Glomerular endothelial cell (primary cell): ENCODE measurements at regions not wholly inside any gene's neighbourhood (a gene's known extent, or its start where the extent isn't known, plus 50 kb on each side); places are given as distances from the start of the nearest gene placed in this dataset.
"Not testable (repeated sequence)": the region's sequence is repeated elsewhere in the genome, so short reads cannot be mapped to it uniquely, and the experiment has no call there.

ENCODE experiments used
- DNase-seq: peaks from one replicate; pipeline ENCODE4 v3.0.0-alpha.2; 2011; ENCODE audit warnings: low read depth, low spot score; ENCODE audit errors: extremely low read depth

DNA sequence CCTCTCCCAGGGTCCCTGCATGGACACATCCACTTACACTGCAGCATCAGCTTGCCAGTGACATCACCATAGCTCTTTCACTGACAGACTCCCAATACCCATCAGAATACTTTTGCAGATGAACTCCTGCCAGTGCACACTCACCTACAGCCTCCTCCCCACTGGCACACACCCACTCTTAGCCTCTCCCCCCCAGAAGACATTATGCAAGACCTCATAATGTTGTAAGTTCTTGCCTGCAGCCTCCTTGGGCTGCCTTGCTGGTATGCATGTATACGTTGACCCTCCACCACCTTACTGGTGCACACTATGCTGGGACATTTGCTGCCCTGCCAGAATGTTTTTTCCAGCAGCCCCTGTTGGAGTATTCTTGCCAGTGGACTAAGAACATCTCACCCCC lies 324.2 kb downstream of the AEBP2 start:
- no peak for DNase-seq

DNA sequence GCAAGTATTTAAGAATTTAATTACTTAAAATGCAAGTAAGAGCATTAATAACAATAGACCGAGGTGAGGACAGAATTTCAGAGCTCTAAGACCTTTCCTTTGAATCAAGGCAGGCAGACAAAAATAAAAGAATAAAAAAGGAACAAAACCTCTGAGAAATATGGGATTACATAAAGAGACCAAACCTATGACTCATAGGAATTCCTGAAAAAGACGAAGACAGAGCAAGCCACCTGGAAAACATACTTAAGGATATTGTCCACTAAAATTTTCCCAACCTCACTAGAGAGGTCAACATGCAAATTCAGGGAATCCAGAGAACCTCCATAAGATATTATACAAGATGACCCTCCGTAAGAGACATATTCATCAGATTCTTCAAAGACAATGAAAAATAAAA lies 325.1 kb downstream of the AEBP2 start:
- DNase-seq = no peak

DNA sequence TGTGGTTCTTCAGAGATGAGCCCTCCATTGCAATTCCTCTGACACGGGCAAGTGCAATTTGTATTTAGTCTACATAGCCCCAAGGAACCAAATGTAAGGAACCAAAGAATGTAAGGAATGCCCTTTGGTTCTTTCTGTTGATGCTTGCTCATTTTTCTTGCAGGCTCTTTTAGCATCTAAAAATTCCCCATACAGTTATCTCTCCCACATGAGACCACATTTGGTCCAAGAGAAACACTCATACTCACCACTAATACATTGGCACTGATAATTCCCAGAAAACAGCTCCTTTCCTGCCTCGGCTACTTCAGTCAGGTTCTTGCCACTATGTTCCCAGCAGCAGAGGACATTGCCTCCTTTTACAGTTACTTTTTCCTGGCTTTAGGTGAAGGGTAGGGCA lies 332.6 kb downstream of the AEBP2 start:
- DNase-seq = no peak

GRCh38 chr12:19772776-19773175 lies 333.5 kb downstream of the AEBP2 start:
- no peak for DNase-seq

DNA sequence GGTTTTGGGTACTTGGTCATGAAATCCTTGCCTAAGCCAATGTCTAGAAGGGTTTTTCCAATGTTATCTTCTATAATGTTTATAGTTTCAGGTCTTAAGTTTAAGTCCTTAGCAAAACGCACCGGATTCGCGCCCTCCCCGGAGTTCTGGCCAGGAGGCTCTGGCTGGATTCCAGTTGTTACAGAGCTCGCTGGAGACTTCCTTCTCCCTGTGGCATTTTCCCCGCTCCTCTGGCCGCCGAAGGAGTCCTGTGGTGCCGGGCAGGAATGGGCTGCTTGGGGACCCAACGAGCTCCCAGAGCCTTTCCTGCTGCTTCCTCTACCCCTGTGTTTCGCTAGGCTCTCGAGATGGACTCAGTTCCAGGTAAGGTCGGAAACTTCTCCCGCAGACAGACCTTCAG lies 335.9 kb downstream of the AEBP2 start:
- no peak for DNase-seq

- DNase-seq = not testable (repeated sequence)
Observed at GRCh38 chr12:19775976-19776375, 336.7 kb downstream of the AEBP2 start.

- DNase-seq = no peak
Observed at GRCh38 chr12:19778172-19778571, 338.9 kb downstream of the AEBP2 start.

DNA sequence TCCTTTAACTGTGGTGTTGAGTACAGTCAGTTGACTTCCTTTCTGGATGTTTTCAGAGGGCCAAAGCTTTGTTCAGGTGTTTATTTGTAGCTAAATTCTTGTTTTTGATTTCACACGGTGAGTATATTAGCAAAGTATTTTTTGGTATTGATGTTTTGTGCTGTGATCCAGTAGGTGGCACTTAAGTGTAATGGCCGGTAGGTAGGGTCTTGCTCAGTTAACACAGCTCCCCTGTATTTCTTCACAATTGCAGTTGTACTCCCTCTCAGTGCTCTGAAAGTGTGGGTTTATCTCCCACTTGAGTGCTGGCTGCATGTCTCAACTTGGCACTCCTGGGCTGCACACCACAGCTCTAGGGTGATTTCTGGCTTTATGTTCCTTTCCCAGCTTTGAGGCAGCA lies 339.5 kb downstream of the AEBP2 start:
- no peak for DNase-seq

DNA sequence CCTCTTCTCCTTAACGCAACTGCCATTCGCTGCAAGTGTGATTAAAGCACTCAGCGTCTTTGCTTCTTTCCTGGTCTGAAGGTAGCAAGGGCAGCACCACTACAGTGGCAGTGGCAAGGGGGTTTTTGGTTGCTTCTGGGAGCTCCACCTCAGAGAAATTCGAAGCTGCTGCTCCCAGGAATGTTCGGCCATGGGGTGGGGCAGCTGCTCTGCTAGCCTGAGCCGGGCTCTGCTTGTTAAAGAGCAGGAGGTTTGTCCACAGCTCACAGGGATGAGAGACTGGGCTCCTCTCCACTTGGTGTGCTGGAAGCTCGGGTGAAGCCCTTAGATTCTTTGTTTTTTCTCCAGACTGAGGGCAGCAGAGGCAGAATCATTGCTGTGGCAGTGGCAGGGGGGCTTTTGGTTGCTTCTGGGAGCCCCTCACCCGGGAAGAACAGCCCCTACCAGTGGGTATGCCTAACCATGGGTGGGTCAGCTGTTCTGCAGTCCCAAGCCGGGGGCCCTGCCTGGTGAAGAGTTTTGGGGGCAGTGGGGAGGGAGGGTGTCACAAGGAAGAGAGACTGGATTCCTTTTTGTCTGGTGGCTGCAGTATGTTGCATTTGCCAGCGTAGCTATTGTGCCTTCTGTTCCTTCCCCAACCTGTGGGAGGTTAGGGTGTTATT lies 340.2 kb downstream of the AEBP2 start:
- DNase-seq = no peak

- DNase-seq = no peak
Observed at GRCh38 chr12:19780460-19780859, 341.2 kb downstream of the AEBP2 start.

DNA sequence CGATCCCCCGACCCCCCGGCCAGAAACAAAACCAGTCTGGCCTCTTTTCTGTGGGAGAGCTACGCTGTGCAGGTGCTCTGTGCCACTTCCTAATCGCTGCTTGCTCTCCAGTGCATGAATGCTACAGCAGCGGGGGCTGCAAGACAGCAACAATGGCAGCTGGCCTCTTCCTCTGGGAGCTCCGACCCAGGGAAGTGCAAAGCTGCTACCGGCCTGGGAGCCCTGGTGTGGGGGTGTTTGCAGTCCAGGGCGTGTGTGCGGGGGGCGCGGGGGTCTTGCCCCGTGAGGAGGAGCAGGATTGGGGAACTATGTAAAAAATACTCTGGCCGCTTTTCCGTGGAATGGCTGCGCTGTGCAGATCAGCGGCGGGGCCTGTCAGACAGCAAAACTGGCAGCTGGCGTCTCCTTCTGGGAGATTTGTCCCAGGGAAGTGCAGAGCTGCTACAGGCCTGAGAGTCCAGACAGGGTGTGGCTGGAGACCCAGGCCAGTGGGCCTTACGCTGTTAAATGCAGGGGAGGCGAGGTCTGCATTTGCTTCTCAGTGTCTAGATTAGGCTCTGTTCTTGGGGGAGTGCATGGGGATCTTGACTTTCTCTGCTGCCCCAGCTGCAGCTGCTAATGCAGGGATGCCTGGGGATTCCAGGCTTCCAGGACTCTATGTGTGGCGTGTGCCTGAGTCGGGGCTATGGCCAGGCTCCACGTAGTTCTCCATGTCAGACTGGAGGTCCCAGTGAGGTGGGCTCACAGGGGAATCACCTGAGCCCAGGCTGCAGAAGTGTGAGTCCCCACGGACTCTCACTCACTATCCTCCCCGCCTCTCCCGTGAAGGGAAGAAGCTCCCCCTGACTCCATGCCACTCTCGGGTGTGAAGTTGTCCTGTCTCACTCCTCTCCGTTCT lies 344.5 kb downstream of the AEBP2 start:
- DNase-seq = no peak

DNA sequence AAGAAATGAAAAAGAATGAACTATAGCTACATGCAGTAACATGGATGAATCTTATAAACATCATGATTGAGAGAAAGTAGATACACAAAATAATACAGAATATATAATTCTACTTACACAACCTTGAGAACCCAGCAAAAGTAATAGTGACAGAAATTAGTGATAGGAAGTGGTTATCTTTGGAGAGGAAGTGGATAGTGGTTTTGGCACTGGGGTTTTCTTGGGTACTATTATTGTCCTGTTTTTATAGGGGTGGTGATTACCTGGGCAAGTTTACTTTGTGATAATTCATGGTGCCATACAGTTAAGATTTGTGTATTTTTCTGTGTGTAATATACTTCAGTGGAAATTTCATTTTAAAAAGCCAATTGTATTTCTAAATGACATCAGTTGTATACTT lies 352.7 kb downstream of the AEBP2 start:
- no peak for DNase-seq

- DNase-seq = no peak
Observed at GRCh38 chr12:19794116-19794515, 354.8 kb downstream of the AEBP2 start.

- DNase-seq = no peak
Observed at GRCh38 chr12:19799216-19799615, 359.9 kb downstream of the AEBP2 start.

GRCh38 chr12:19799895-19800602 lies 360.8 kb downstream of the AEBP2 start:
- DNase-seq = peak; percentile 48

GRCh38 chr12:19800884-19801283 lies 361.6 kb downstream of the AEBP2 start:
- DNase-seq = peak; percentile 65

- DNase-seq = no peak
Observed at GRCh38 chr12:19801941-19802340, 362.6 kb downstream of the AEBP2 start.

GRCh38 chr12:19802915-19803314 lies 363.6 kb downstream of the AEBP2 start:
- DNase-seq = no peak

DNA sequence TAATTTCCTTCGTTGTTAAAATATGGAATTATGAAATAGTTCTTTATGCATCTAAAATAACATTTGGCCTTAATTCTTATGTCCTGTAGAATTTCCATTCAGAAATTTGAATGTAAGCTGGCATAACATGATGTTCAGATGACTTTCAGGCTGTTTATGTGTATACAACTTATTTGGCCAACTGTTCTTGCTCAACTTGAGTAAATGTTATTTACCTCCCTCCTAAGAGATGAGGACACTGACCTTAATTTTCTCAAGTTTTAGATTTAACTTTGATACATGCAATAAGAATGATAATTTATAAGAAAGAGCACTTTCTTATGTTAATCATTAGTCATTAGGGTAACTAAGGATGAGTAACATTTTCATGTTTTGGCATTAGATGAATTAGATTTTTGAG lies 365.4 kb downstream of the AEBP2 start:
- no peak for DNase-seq

GRCh38 chr12:19808371-19808770 lies 369.1 kb downstream of the AEBP2 start:
- DNase-seq = no peak

- DNase-seq = no peak
Observed at GRCh38 chr12:19810213-19810612, 370.9 kb downstream of the AEBP2 start.

GRCh38 chr12:19811922-19812321 lies 372.6 kb downstream of the AEBP2 start:
- no peak for DNase-seq
